ENCODE measurements at regions not wholly inside any gene's neighbourhood (a gene's known extent, or its start where the extent isn't known, plus 50 kb on each side); places are given as distances from the start of the nearest gene placed in this dataset.

DNA sequence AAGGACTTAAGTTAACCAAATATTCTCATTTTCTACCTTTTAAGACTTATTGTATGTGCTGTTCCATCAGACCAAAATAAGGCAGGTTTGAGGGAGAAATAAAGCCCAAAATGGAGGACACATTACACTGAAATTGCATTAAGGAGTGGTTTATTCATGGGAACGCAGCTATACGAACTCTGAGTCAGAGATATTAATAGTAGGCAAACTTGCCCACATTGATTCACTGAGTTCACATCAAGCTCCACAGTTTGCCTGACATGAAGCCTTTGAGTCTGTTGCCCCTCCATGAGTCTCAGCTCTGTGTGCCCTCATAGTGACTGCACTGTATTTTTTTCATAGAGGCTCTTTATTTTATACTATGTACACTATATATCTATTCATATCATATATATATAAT, 135.0 kb upstream of the SNX2 start (continued):
- no peak for TF ChIP-seq ZBTB40 (IDR thresholded peaks at IDR 0.05)
- TF ChIP-seq ZBTB40 (CRISPR knock-in tag; IDR thresholded peaks at IDR 0.05) = no peak
- no peak for TF ChIP-seq RBFOX2 (IDR thresholded peaks at IDR 0.05; ENCODE audit: low read depth, low read length)
- no peak for TF ChIP-seq CTCF (IDR thresholded peaks at IDR 0.05 in 2 of 3, conservative IDR thresholded peaks at IDR 0.05 in 1 of 3; ENCODE audit: insufficient read depth in 2 of 3, low read depth in 1 of 3, low read length in 3 of 3)
- no peak for TF ChIP-seq ZNF583 (CRISPR knock-in tag; IDR thresholded peaks at IDR 0.05)
- TF ChIP-seq FOXK1 (CRISPR knock-in tag; IDR thresholded peaks at IDR 0.05; ENCODE audit: borderline replicate concordance) = no peak
- no peak for TF ChIP-seq ARHGAP35 (IDR thresholded peaks at IDR 0.05; ENCODE audit: partially characterized antibody)
